B cell (primary cell): ENCODE measurements at regions not wholly inside any gene's neighbourhood (a gene's known extent, or its start where the extent isn't known, plus 50 kb on each side); places are given as distances from the start of the nearest gene placed in this dataset.

Experiments used
- ATAC-seq: fragments of 200-7000 bp; cut with Tn5 transposase; one replicate; pipeline ENCODE4 v1.10.0; 2021; ENCODE audit warnings: low read depth, mild to moderate bottlenecking, moderate number of reproducible peaks, moderate library complexity
- CTCF ChIA-PET: fragments of 350-600 bp; sonication (Branson Sonifier 250); formaldehyde crosslinking; loops from one replicate; lab custom pipeline; 2021; ENCODE audit warnings: antibody characterized with exemption, inconsistent platforms; lab: Charles Lee
- POLR2A ChIA-PET: fragments of 350-600 bp; sonication (Branson Sonifier 250); formaldehyde crosslinking; loops from one replicate; lab custom pipeline; 2021; ENCODE audit warnings: antibody characterized with exemption; lab: Charles Lee
- DNase-seq: peaks from one replicate; pipeline ENCODE4 v3.0.0; 2013
- H2AFZ ChIP-seq: 2 replicates; pipeline ENCODE4 v1.6.1; 2012; ENCODE audit warnings: mild to moderate bottlenecking, low read depth, low read length; ENCODE audit not compliant: insufficient read depth, poor library complexity, severe bottlenecking
- H3K27ac ChIP-seq, 2 donors: 1 replicate in 1 of 2; 2 replicates in 1 of 2; pipeline ENCODE4 v1.5.1; 2012 to 2013; ENCODE audit warnings: low read length in 2 of 2, mild to moderate bottlenecking in 2 of 2, moderate library complexity in 1 of 2
- H3K27me3 ChIP-seq, 4 experiments: fragments of 200-600 bp in 1 of 4; sonication (generic) in 1 of 4; replicated peaks in 1 of 4; 1 replicate in 2 of 4; 2 replicates in 2 of 4; pipeline versions ENCODE4 v1.6.1 to v1.7.0; 2013 to 2016; ENCODE audit warnings: low read length in 3 of 4, mild to moderate bottlenecking in 2 of 4, mixed read lengths in 1 of 4, moderate library complexity in 1 of 4; ENCODE audit not compliant: insufficient read depth in 4 of 4, control insufficient read depth in 3 of 4; ENCODE audit errors: control extremely low read depth in 1 of 4
- H3K36me3 ChIP-seq, 2 experiments: replicated peaks in 1 of 2; 1 replicate in 1 of 2; 2 replicates in 1 of 2; pipeline versions ENCODE4 v1.6.1 to v1.7.1; 2013; ENCODE audit warnings: low read length in 1 of 2; ENCODE audit not compliant: insufficient read depth in 2 of 2, control insufficient read depth in 1 of 2; ENCODE audit errors: control extremely low read depth in 1 of 2, extremely low read depth in 1 of 2
- H3K4me1 ChIP-seq, 2 donors: fragments of 200-600 bp in 1 of 2; sonication (generic) in 1 of 2; 1 replicate in 1 of 2; 2 replicates in 1 of 2; pipeline versions ENCODE4 v1.5.1 to v1.6.1; 2013 to 2017; ENCODE audit warnings: low read length in 2 of 2; ENCODE audit not compliant: control insufficient read depth in 2 of 2, insufficient read depth in 2 of 2
- H3K4me2 ChIP-seq: replicated peaks from 2 replicates; pipeline ENCODE3; 2012; ENCODE audit warnings: mild to moderate bottlenecking, low read depth, low read length; ENCODE audit not compliant: poor library complexity, severe bottlenecking
- H3K4me3 ChIP-seq, 5 experiments: fragments of 200-600 bp in 1 of 5; sonication (generic) in 1 of 5; 1 replicate in 3 of 5; 2 replicates in 2 of 5; pipeline versions ENCODE4 v1.5.1 to v1.7.0; 2011 to 2016; ENCODE audit warnings: low read length in 4 of 5, mild to moderate bottlenecking in 4 of 5, low read depth in 2 of 5, control low read depth in 1 of 5, moderate library complexity in 1 of 5; ENCODE audit not compliant: insufficient read depth in 1 of 5; ENCODE audit errors: control extremely low read depth in 1 of 5, extremely low read depth in 1 of 5
- H3K79me2 ChIP-seq: fragments of 200-600 bp; sonication (generic); one replicate; pipeline ENCODE4 v1.6.0; 2016; ENCODE audit warnings: low read length; ENCODE audit not compliant: control insufficient read depth, insufficient read depth
- H3K9ac ChIP-seq: fragments of 200-600 bp; sonication (generic); 2 replicates; pipeline ENCODE4 v1.6.1; 2017; ENCODE audit warnings: mild to moderate bottlenecking, low read length, moderate library complexity
- H3K9me3 ChIP-seq, 3 donors: one replicate each; pipeline versions ENCODE4 v1.6.1 to v1.7.1; 2013; ENCODE audit warnings: low read length in 2 of 3; ENCODE audit not compliant: control insufficient read depth in 2 of 3, insufficient read depth in 1 of 3; ENCODE audit errors: control extremely low read depth in 1 of 3
- H4K20me1 ChIP-seq: 2 replicates; pipeline ENCODE4 v1.6.0; 2012; ENCODE audit warnings: mild to moderate bottlenecking, low read length; ENCODE audit not compliant: insufficient read depth, control insufficient read depth, poor library complexity, severe bottlenecking
- H3K27ac Mint-ChIP-seq: one replicate; pipeline ENCODE4 v1.8.0; 2021; ENCODE audit warnings: mixed read lengths
- H3K27me3 Mint-ChIP-seq: one replicate; pipeline ENCODE4 v1.8.0; 2021; ENCODE audit warnings: mixed read lengths
- H3K4me1 Mint-ChIP-seq: one replicate; pipeline ENCODE4 v1.8.0; 2021; ENCODE audit warnings: mixed read lengths
- H3K4me3 Mint-ChIP-seq: one replicate; pipeline ENCODE4 v1.8.0; 2021; ENCODE audit warnings: mixed read lengths
- H3K9me3 Mint-ChIP-seq: one replicate; pipeline ENCODE4 v1.8.0; 2022; ENCODE audit warnings: mixed read lengths; ENCODE audit not compliant: insufficient read depth
- CTCF ChIP-seq: fragments of 200-600 bp; IDR thresholded peaks from one replicate; pipeline ENCODE4 v1.8.0; 2022; ENCODE audit warnings: antibody characterized with exemption, mild to moderate bottlenecking
- EZH2 ChIP-seq: IDR thresholded peaks from 2 replicates; pipeline ENCODE4 v1.6.1; 2012; ENCODE audit warnings: borderline replicate concordance, low read depth, mild to moderate bottlenecking, moderate library complexity, low read length; ENCODE audit not compliant: insufficient read depth, poor library complexity, severe bottlenecking
- WGBS: methylation state at CpG from one replicate; pipeline ENCODE4 v1.1.5; 2013; ENCODE audit warnings: missing lambda C conversion rate; ENCODE audit not compliant: insufficient coverage; 5-methylcytosine and 5-hydroxymethylcytosine counted together
- intact Hi-C: fragments of 100-400 bp; cut with micrococcal nuclease; formaldehyde crosslinking; loops from one replicate; pipeline ENCODE4 v1.10.0; 2022

- no peaks in the 10 kb centered on the region for H4K20me1 ChIP-seq
- no peaks in the 10 kb centered on the region for H3K79me2 ChIP-seq
- ChIA-PET CTCF (no interaction called here), POLR2A (no interaction called here)
- H3K9me3 ChIP-seq = peaks cover 0 to 4% (median 0%) of the 10 kb centered on the region in 3 donors
- no peak overlapping the region for H3K9ac ChIP-seq
- DNase-seq (no peak), ATAC-seq (no peak)
- H3K4me3 ChIP-seq = no peak overlapping the region
- H3K4me2 ChIP-seq = no peak overlapping the region
- TF ChIP-seq EZH2 = no peak
- TF ChIP-seq CTCF = no peak
- WGBS = 59% methylated on average over 2 of the region's 4 CpGs
- no peak overlapping the region for H3K27ac ChIP-seq
- no peak overlapping the region for H3K4me3 Mint-ChIP-seq
- H3K4me1 Mint-ChIP-seq = no peaks in the 10 kb centered on the region
- H3K27ac Mint-ChIP-seq = no peak overlapping the region
- H3K27me3 Mint-ChIP-seq = no peaks in the 10 kb centered on the region
- H3K4me1 ChIP-seq = no peaks in the 10 kb centered on the region
- peaks cover 13% of the 10 kb centered on the region for H3K9me3 Mint-ChIP-seq
- H2AFZ ChIP-seq = no peak overlapping the region
- H3K36me3 ChIP-seq = no peaks in the 10 kb centered on the region
- H3K27me3 ChIP-seq = no peaks in the 10 kb centered on the region
- intact Hi-C loops = no loop called here
Observed at GRCh38 chr2:56912490-56912889, 728.7 kb downstream of the CCDC85A start.

- H3K27me3 ChIP-seq = no peaks in the 10 kb centered on the region
- no peak overlapping the region for H3K4me2 ChIP-seq
- TF ChIP-seq CTCF = no peak
- no peak for TF ChIP-seq EZH2
- H3K27ac Mint-ChIP-seq = no peak overlapping the region
- H3K9me3 ChIP-seq = peaks cover 0 to 1% (median 0%) of the 10 kb centered on the region in 3 donors
- ATAC-seq (no peak), DNase-seq (no peak)
- no peaks in the 10 kb centered on the region for H4K20me1 ChIP-seq
- no peak overlapping the region for H3K27ac ChIP-seq
- no peaks in the 10 kb centered on the region for H3K4me1 Mint-ChIP-seq
- no peak overlapping the region for H3K4me3 ChIP-seq
- no peaks in the 10 kb centered on the region for H3K27me3 Mint-ChIP-seq
- no peaks in the 10 kb centered on the region for H3K4me1 ChIP-seq
- CTCF ChIA-PET = no interaction called here
- intact Hi-C loops = no loop called here
- no peak overlapping the region for H2AFZ ChIP-seq
- no peaks in the 10 kb centered on the region for H3K79me2 ChIP-seq
- POLR2A ChIA-PET = no interaction called here
- no peak overlapping the region for H3K9ac ChIP-seq
- no peaks in the 10 kb centered on the region for H3K36me3 ChIP-seq
- H3K4me3 Mint-ChIP-seq = no peak overlapping the region
- peaks cover 17% of the 10 kb centered on the region for H3K9me3 Mint-ChIP-seq
Observed at GRCh38 chr2:56918790-56919189, 735.0 kb downstream of the CCDC85A start.
